ENCODE measurements at regions not wholly inside any gene's neighbourhood (a gene's known extent, or its start where the extent isn't known, plus 50 kb on each side); places are given as distances from the start of the nearest gene placed in this dataset.

GRCh38 chr4:20075248-20075871 lies 176.3 kb upstream of the SLIT2 start:
- TF ChIP-seq TAF1 (IDR thresholded peaks at IDR 0.05; ENCODE audit: borderline replicate concordance, insufficient read depth, low read length) = no peak
- no peak for TF ChIP-seq REST (IDR thresholded peaks at IDR 0.05; ENCODE audit: insufficient read depth in 1 of 2, low read depth in 2 of 2, low read length in 2 of 2)
- TF ChIP-seq POLR2AphosphoS5 (IDR thresholded peaks at IDR 0.05; ENCODE audit: low read depth, low read length) = no peak

All from PFSK-1 (cell line).